CD4-positive, alpha-beta T cell treated with Interleukin-1 beta for 1 hour (primary cell): ENCODE measurements at regions not wholly inside any gene's neighbourhood (a gene's known extent, or its start where the extent isn't known, plus 50 kb on each side); places are given as distances from the start of the nearest gene placed in this dataset.
"Not testable (repeated sequence)": the region's sequence is repeated elsewhere in the genome, so short reads cannot be mapped to it uniquely, and the experiment has no call there.

ENCODE experiments used
- DNase-seq, 2 donors: peaks; one replicate each; pipeline ENCODE4 v3.0.0-alpha.2; 2020 to 2022

DNA sequence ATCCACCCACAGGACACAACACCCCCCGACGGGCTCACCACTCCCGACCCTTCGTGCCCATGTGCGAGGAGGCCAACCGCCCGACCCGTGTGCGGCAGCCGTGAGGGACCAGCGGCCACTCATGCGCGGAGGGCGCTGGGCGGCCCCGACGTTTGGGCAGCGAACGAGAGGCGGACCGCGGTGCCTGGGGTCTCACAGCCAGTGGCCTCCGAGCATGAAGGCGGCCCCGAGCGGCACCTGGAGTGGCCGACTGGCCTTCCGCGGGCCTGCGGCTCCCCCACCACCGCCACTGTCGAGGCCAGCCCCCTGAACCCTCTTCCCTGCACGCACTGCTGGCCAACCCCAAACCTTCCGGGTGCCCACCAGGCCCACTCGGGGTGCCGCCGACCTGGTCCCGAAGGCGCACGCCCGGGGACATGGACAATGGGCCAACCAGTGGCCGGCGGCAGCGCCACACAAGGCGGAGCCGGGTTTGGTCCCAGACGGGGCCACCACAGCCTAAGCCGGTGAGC lies 4274.9 kb upstream of the OR11H1 start:
- peak in 1 of 2 donors; percentile 0 for DNase-seq

DNA sequence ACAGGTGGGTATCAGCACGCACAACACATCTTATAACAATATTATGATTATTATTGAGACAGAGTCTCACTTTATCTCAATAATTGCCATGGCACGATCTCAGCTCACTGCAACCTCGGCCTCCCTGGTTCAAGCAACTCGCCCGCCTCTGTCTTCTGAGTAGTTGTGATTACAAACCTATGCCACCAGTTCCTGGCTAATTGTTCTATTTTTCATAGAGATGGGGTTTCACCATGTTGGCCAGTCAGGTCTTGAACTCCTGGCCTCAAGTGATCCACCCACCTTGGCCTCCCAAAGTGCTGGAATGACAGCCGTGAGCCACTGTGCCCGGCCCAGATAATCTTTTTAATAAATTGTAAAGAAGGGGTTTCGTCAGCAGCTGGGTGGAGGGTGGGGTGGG lies 4257.0 kb upstream of the OR11H1 start:
- not testable (repeated sequence) for DNase-seq

DNA sequence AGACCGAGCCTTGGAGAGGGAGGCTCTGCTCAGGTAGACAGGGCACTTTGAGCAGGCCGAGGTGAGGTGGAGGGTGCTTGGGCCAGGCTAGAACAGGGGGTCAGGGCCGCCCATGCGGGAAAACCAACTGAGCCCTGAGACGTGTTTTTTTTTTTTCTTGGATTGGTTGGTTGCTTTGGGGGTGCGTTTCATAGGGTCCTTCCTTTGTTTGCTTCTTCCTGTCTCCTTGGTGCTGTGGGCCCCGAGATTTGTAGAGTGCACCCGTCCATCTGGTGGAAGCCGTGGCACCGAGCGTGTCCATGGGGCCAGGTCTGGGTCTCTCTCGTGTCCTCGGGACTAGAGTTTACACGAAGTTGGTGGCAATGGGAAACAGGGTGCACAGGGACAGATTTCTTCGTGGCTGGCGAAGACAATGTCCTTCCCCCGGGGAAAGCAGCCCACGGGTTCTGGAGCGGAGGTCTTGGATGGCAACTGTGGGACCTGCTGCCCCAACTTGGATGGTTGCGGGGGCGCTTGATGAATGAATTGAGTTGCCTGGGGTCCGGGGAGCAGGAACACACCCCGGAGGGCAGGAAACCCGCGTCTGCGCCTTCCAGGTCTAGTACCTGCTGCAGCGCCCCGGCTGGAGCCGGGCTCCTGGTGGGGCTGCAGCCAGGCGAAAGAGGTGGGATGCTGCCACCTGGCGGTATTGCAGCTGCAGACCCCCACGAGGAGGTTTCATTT lies 4242.7 kb upstream of the OR11H1 start:
- not testable (repeated sequence) for DNase-seq

DNA sequence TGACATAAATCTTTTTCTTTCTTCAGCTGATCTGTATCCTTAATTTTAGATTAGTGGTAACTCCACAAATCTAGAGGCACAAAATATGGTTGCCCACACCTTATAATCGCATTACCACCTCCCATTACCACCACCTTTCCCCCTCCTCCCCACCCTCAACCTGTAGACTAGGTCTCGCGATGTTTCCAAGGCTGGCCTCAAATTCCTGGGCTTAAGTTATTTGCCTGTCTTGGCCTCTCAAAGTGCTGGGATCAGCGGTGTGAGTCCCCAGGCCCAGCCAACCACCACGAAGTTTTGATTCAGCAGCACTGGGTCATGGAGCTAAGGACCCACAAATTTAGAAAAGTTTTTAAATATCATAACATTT lies 4242.2 kb upstream of the OR11H1 start:
- not testable (repeated sequence) for DNase-seq

DNA sequence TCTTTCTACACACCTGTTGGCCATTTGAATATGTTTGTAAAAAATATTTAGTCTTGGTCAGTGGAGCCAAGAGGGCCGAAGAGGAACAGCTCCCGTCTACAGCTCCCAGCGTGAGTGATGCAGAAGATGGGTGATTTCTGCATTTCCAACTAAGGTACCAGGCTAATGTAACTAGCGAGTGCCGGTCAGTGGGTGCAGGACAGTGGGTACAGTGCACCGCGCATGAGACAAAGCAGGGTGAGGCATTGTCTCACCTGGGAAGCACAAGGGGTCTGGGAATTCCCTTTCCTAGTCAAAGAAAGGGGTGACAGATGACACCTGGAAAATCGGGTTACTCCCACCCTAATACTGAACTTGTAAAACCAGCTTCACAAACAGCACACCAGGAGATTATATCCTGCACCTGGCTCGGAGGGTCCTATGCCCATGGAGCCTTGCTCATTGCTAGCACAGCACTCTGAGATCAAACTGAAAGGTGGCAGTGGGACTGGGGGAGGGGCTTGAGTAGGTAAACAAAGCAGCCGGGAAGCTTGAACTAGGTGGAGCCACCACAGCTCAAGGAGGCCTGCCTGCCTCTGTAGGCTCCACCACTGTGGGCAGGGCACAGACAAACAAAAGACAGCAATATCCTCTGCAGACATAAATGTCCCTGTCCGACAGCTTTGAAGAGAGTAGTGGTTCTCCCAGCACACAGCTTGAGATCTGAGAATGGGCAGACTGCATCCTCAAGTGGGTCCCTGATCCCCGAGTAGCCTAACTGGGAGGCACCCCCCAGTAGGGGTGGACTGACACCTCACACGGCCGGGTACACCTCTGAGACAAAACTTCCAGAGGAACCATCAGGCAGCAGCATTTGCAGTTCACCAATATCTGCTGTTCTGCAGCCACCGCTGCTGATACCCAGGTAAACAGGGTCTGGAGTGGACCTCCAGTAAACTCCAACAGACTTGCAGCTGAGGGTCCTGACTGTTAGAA lies 4239.5 kb upstream of the OR11H1 start:
- DNase-seq = not testable (repeated sequence)

DNA sequence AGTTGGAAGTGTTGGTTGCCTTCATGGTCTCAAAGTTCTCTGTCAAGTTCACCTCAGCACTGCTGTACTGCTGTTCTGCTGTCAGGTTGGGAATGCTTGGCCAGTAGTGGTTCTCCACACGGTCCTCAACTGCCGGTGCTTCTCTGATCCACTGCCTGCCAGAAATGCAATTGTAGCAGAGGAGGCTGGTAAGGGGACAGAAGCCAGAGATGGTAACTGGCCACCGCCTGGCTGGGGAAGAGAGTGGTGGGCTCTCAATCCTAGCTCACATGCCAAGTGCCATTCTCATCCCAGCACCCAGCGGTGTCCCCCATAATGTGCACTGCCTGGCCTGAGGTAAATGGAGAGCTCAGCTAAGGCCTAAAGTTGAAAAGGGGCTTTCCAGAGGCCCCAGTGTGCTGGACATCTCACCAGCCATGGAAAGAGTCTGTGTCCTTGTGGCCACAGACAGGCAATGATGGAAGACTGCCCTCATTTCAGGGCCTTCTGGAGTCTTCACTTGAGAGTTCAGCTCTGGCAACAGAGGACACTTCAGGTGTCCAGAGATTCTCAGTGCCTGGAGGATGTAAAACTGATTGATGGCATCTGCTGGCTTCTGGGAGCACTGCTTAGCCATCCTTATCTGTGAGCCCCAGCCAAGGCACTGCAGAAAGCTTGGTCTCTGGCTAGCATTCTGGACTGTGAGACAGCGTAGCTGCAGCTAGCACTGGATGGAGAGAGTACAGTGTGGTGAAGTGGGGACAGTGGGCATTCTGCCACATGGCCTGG lies 4229.7 kb upstream of the OR11H1 start:
- not testable (repeated sequence) for DNase-seq

DNA sequence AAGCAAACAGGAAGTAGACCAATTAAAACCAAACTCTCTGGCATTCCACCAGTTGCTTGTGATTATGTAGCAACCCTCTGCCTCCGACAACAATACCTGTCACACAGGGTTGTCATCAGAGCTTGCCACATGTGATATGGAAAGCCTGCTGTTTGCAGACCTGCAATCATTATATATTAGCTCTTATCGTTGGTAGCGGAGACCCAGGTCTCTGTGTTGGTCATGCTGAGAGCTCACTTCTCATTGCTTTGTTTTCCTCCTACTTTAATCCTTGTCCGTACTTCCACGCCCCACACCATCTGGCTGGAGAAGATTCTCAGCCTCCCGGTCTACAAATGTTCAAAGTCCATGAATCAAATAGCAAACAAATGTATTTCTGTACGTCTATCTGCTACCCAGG lies 4225.6 kb upstream of the OR11H1 start:
- DNase-seq = not testable (repeated sequence)

DNA sequence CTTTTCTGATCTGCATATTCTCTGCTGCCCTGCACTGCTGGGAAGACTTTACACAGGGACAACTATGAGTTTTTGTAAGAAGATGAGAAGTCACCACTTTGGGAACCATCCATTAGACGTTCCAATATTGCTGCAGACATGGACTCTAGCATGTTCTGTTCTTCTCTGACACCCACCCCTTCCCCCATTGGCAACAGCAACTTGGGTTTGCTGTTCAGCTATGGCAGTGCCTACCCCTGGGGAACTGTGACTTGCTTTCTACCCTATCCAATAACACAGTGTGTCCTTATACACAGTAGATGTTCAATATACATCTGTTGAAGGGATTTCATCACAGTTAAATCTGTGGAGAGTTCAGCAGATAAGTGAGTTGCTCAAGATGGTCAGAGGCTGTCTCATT lies 4225.1 kb upstream of the OR11H1 start:
- not testable (repeated sequence) for DNase-seq

DNA sequence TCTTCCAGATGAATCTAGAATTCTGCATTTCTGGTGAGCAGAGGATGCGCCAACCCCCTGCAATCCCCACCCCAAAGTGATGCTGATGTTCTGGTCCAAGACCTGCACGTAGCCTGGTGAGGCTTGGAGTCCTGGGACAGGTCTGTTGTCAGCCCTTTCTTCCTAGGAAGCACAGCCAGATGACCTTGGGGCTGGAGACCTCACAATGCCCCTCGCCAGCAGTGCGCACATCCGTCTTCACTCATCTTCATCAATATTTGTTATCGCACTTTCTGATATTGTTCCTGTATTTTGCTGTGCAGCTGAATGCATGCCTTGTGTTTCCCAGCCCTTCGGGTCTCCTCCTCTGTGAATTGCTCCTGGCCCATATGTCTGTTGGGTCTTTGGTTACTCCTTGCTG lies 4222.8 kb upstream of the OR11H1 start:
- not testable (repeated sequence) for DNase-seq

DNA sequence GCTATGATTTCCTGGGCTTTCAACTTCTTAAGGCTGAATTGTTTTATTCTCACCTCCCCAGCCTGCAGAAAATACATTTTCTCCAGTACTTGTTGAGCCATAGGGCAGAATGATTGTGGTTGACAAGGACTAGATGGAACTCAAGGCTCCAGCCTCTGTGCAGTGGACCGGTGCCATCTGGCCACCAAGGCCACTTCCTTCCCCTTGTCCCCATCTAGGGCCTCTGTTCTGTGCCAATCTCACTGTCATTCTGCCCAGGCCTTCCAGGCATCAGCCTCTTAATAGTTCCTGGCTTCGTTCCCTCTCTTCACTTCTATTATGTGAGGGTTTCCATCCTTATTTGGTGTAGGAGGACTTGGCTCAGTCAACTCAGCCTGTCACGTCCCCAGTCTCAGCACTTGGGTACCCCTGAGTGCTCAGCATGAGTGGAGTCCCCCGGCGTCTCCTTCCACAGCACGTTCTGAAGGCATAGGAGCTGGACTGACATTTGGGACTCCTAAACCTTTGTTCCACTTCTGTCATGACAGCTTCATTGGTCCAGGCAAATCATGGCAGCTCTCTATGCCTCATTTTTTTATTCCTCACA lies 4221.0 kb upstream of the OR11H1 start:
- not testable (repeated sequence) for DNase-seq

DNA sequence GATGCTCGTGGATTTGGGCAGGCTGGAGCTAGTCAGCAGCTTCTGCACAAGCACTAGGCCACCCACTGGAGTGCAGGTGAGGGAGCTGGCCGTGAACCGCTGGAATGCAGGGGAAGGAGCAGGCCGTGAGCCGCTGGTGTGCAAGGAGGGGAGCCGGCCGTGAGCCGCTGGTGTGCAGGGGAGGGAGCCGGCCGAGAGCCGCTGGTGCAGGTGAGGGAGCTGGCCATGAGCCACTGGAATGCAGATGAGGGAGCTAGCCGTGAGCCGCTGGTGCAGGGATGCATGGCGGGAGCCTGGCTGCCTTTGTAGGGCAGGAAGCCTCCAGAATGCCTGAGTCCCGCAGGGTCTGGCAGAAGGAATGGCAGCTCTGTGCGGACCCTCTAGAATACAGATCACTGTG lies 4220.0 kb upstream of the OR11H1 start:
- no peak for DNase-seq

DNA sequence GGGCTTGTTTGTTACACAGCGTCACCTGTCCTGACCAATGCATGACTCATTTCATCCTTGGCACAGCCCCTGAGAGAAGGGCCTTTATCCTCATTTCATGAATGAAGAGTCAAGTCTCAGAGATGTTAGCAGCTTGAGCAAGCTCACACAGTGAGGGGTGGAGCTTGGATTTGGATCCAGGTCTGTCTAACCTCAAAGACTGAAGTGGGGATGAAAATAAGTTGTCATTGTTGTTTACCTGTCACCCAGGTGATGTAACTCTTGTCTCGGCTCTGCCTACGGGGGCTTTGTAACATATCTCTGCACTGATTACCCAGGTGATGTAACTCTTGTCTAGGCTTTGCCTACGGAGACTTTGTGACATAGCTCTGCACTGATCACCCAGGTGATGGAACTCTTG lies 4218.2 kb upstream of the OR11H1 start:
- DNase-seq = not testable (repeated sequence)

DNA sequence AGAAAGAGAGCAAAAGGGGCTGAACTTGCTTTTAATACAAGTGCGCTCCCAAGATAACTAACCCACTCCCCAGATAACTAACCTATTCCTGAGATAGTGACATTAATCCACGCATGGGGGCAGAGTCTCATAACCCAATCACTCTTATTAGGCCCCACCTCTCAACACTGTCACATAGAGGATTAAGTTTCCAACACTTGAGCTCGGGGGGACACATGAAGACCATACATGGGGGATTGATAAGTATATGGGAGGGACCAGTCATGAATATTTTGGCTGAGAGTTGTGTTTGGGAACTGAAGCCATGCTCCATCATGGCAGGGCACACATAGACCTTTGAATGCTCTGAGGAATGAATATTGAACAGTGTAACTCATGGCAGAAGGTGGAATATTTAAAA lies 4217.3 kb upstream of the OR11H1 start:
- DNase-seq = not testable (repeated sequence)

DNA sequence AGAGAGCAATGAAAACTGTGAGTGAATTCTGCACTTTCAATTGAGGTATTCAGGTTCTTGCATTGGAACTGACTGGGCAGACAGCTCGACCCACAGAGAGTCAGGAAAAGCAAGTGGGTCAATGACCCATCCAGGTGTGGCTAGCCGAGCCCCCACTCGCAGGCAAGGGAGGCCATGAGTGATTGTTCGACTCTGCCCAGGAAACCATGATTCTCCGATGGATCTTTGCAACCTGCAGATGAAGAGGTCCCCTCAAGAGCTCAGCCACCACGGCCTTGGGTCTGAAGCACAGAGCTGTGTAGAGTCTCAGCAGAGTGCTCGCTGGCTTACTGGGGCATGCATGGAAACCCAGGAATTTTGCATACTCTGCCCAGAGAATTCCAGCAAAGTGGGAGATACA lies 4215.4 kb upstream of the OR11H1 start:
- not testable (repeated sequence) for DNase-seq

DNA sequence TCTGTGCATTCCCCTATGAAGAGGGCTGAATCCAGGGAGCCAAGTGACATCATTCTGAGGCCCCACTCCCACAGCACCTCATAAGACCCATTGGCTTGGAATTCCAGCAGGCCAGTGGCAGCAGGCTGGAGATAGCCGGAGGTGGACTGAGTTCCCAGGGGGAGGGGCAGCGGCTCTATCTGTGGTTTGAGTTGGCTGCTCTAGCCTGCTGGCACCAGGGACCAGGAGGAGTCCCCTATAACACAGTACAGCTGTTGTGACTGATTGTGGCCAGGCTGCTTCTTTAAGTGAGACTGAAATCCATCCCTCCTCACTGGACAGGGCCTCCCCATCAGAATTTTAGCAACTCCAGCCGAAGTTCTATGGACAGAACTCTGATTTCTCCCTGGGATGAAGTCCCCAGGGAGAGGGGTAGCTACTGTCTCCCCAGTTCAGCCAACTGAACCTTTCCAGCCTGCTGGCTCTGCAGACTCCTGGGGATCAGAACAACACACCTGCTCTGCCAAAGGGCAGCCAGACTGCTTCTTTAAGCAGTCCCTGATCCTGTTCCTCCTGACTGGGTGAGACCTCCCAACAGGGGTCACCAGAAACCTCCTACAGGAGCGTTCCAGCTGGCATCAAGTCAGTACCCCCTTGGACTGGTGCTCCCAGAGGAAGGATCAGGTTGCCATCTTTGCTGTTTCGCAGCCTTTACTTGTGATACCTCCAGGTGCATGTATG lies 4214.8 kb upstream of the OR11H1 start:
- DNase-seq = not testable (repeated sequence)

DNA sequence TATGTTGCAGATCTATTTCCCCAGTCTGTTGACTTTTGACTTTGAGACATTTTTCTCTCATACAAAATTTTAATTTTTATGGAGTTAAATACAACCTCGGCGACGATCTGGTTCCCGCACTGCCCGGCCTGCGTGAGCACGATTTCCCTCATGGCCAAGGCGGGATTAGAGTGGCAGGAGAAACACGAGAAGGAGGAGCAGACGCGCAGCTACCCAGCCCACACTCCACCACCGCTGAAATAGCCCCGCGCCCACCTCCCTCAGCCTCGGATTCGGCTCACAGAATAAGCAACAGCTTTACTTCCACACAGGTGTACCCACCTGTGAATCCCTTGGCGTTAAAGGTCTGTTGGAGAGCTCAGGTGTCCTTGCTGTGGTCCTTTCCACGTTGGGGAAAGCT lies 4209.4 kb upstream of the OR11H1 start:
- not testable (repeated sequence) for DNase-seq

DNA sequence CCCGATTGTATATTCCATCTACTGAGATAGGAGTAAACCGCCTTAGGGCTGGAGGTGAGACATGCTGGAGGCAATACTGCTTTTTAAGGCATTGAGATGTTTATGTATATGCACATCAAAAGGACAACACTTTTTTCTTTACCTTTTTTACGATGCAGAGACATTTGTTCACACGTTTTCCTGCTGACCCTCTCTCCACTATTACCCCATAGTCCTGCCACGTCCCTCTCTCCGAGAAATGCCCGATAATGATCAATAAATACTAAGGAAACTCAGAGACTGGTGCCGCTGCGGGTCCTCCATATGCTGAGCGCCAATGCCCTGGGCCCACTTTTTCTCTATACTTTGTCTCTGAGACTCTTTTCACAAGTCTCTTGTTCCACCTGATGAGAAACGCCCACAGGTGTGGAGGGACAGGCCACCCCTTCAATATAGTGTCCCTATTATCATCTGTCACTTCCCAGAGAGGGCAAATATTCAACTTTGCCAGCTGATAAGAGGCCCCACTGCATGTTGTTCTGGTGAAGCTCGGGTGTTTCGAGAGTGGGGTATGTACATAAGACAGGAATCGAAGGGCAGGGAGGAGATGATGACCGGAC lies 4203.5 kb upstream of the OR11H1 start:
- not testable (repeated sequence) for DNase-seq

DNA sequence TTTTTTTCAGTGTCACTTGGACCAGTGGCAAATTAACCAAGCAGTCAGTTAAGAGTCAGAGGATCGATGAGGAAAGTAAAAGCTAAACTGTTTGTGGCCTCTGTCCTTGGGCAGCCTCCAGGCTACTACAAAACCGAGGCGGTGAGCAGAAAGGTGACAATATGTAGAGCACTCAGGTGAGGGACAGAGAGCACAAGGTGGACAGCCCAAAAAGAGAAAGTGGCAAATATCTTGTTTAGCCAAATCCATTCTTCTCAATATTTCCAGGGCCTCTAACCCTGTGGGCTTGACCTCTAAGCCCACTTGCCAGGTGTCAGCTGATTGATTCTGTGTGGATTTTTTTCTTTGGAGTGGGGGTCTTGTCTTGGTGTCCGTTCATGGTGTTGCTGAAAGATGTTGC lies 4202.2 kb upstream of the OR11H1 start:
- DNase-seq = no peak

DNA sequence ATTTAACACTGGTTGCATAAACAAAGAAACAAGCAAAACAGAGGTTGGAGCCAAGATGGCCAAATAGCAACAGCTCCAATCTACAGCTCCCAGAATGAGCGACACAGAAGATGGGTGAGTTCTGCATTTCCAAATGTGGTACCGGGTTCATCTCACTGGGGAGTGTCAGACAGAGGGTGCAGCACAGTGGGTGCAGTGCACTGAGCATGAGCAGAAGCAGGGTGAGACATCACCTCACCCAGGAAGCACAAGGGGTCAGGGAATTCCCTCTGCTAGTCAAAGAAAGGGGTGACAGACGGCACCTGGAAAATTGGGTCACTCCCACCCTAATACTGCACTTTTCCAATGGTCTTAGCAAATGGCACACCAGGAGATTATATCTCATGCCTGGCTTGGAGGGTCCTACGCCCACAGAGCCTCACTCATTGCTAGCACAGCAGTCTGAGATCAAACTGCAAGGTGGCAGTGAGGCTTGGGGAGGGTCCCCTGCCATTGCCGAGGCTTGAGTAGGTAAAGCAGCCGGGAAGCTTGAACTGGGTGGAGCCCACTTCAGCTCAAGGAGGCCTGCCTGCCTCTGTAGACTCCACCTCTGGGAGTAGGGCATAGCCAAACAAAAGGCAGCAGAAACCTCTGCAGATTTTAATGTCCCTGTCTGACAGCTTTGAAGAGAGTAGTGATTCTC lies 4186.5 kb upstream of the OR11H1 start:
- DNase-seq = not testable (repeated sequence)

DNA sequence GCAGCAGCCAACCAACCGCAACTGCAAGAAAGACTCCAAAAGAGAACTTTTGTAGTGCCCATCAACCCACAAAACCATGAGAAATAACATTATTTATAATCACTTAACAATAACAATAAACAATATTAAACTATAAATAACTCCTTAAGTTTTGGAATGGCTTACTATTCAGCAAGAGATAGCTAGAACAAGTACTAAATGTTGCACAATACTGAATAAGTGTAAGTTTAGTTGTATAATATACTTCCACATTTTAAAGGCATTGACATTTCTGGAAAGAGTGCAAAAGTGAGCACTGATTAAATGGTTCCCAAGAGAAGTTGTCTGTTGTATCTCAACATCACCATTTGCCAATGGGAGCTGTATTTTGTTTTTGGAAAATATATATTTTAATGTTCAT lies 4176.8 kb upstream of the OR11H1 start:
- not testable (repeated sequence) for DNase-seq

DNA sequence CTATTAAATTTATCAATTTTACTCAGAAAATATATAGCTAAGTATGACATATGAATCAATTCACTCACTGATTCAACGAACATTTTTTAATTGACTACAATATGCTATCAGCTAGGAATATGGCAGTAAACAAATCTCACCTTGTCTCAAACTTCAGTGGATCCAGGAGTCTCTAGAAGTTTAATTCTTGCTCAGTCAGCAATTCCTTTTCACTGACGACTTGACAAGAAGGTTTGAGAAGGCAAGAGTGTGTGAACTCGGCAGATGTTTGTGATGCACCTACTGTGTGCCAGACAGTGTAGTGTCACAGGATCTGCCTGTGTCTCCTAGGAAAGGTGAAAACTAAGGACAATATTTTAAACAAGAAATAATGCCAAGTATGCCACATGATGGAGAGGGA lies 4175.7 kb upstream of the OR11H1 start:
- DNase-seq = not testable (repeated sequence)
